A549 (cell line): ENCODE measurements at regions not wholly inside any gene's neighbourhood (a gene's known extent, or its start where the extent isn't known, plus 50 kb on each side); places are given as distances from the start of the nearest gene placed in this dataset.

Source experiments
- BCL3 ChIP-seq: fragments of >200 bp; sonication (Bioruptor Twin); formaldehyde crosslinking; IDR thresholded peaks from 3 replicates; pipeline ENCODE4 v1.6.1; 2016
- CBX2 ChIP-seq: fragments of 200-600 bp; sonication (generic); IDR thresholded peaks from 2 replicates; pipeline ENCODE4 v1.6.1; 2016; ENCODE audit warnings: low read depth, mild to moderate bottlenecking, borderline replicate concordance
- CHD4 ChIP-seq: fragments of 200-600 bp; sonication (generic); IDR thresholded peaks from 2 replicates; pipeline ENCODE4 v1.6.1; 2016; ENCODE audit warnings: antibody characterized with exemption, mild to moderate bottlenecking, borderline replicate concordance
- CTCF ChIP-seq: fragments of >200 bp; sonication (Bioruptor Twin); formaldehyde crosslinking; IDR thresholded peaks from 3 replicates; pipeline ENCODE4 v1.5.1; 2016
- EHMT2 ChIP-seq: fragments of 200-600 bp; sonication (generic); IDR thresholded peaks from 2 replicates; pipeline ENCODE4 v1.6.1; 2016; ENCODE audit warnings: antibody characterized with exemption, low read depth, mild to moderate bottlenecking, moderate library complexity
- ELK1 ChIP-seq: fragments of 150-350 bp; IDR thresholded peaks from 2 replicates; pipeline ENCODE4 v1.6.1; 2014; ENCODE audit warnings: low read depth, mild to moderate bottlenecking, low read length
- ESRRA ChIP-seq: fragments of 150-350 bp; IDR thresholded peaks from 2 replicates; pipeline ENCODE4 v1.6.1; 2014; ENCODE audit warnings: mild to moderate bottlenecking, low read length, borderline replicate concordance
- HMGXB4 ChIP-seq: fragments of 250-450 bp; sonication (Bioruptor Pico); IDR thresholded peaks from 2 replicates; pipeline ENCODE4 v1.5.0; 2021; ENCODE audit warnings: mild to moderate bottlenecking, moderate library complexity, borderline replicate concordance
- JUN ChIP-seq, 2 experiments: fragments of >200 bp; sonication (Bioruptor Twin); formaldehyde crosslinking; IDR thresholded peaks; 2 replicates in 1 of 2; 3 replicates in 1 of 2; pipeline ENCODE4 v1.6.1; 2016 to 2017
- MAFK ChIP-seq: fragments of 450-650 bp; IDR thresholded peaks from 2 replicates; pipeline ENCODE4 v1.6.1; 2014; ENCODE audit not compliant: partially characterized antibody
- MAX ChIP-seq: IDR thresholded peaks from 2 replicates; pipeline ENCODE4 v1.6.1; 2012
- POLR2A ChIP-seq: IDR thresholded peaks from 2 replicates; pipeline ENCODE4 v1.6.1; 2012; ENCODE audit warnings: mild to moderate bottlenecking, low read length
- RFX5 ChIP-seq: fragments of 450-650 bp; IDR thresholded peaks from 2 replicates; pipeline ENCODE4 v1.7.1; 2014; ENCODE audit warnings: antibody characterized with exemption, mild to moderate bottlenecking, moderate library complexity

GRCh38 chr13:109363431-109363830, 423.0 kb downstream of the IRS2 start:
- no peak for TF ChIP-seq ESRRA
- TF ChIP-seq POLR2A: no peak
- TF ChIP-seq CTCF: no peak
- no peak for TF ChIP-seq HMGXB4 (CRISPR knock-in tag)
- no peak for TF ChIP-seq MAFK
- TF ChIP-seq ELK1: no peak
- TF ChIP-seq JUN (IDR thresholded peaks at IDR 0.05): no peak
- no peak for TF ChIP-seq CHD4
- no peak for TF ChIP-seq RFX5
- no peak for TF ChIP-seq CBX2
- no peak for TF ChIP-seq EHMT2
- TF ChIP-seq BCL3: no peak
- no peak for TF ChIP-seq MAX
